Stimulated activated CD4-positive, alpha-beta T cell treated with anti-CD3 and anti-CD28 coated beads, Interleukin-1b, Interleukin-23, amount 100 ng/mL, for 4 hours (primary cell): ENCODE measurements at regions not wholly inside any gene's neighbourhood (a gene's known extent, or its start where the extent isn't known, plus 50 kb on each side); places are given as distances from the start of the nearest gene placed in this dataset.

Experiments
- DNase-seq, 2 donors: peaks; one replicate each; pipeline ENCODE4 v3.0.0-alpha.2; 2020; ENCODE audit warnings: low read depth in 2 of 2

- no peak for DNase-seq
These were observed 764.0 kb upstream of the DPPA4 start for GRCh38 chr3:110101361-110101760.

GRCh38 chr3:110106805-110107204 is 769.5 kb upstream of the DPPA4 start:
- DNase-seq = no peak

- DNase-seq = no peak
These were observed 786.6 kb upstream of the DPPA4 start for GRCh38 chr3:110123946-110124345.

- no peak for DNase-seq
These were observed 788.7 kb upstream of the DPPA4 start for GRCh38 chr3:110126065-110126464.

- no peak for DNase-seq
These were observed 796.6 kb upstream of the DPPA4 start for GRCh38 chr3:110133971-110134370.

- no peak for DNase-seq
These were observed 801.7 kb upstream of the DPPA4 start for GRCh38 chr3:110139048-110139447.

- no peak for DNase-seq
These were observed 802.5 kb upstream of the DPPA4 start for GRCh38 chr3:110139821-110140220.

- DNase-seq = no peak
These were observed 812.4 kb upstream of the DPPA4 start for GRCh38 chr3:110149763-110150162.

- DNase-seq = no peak
These were observed 819.9 kb upstream of the DPPA4 start for GRCh38 chr3:110157221-110157620.

GRCh38 chr3:110164632-110165369 is 827.5 kb upstream of the DPPA4 start:
- no peak for DNase-seq

GRCh38 chr3:110165370-110165743 is 828.0 kb upstream of the DPPA4 start:
- DNase-seq = no peak

- DNase-seq = no peak
These were observed 828.4 kb upstream of the DPPA4 start for GRCh38 chr3:110165753-110166152.

- no peak for DNase-seq
These were observed 829.4 kb upstream of the DPPA4 start for GRCh38 chr3:110166791-110167190.

GRCh38 chr3:110174908-110175307 is 837.6 kb upstream of the DPPA4 start:
- no peak for DNase-seq

- DNase-seq = no peak
These were observed 841.6 kb upstream of the DPPA4 start for GRCh38 chr3:110178965-110179364.

GRCh38 chr3:110180733-110181132 is 843.4 kb upstream of the DPPA4 start:
- no peak for DNase-seq

GRCh38 chr3:110181226-110181625 is 843.9 kb upstream of the DPPA4 start:
- no peak for DNase-seq

GRCh38 chr3:110184536-110184935 is 847.2 kb upstream of the DPPA4 start:
- DNase-seq = no peak

- no peak for DNase-seq
These were observed 855.7 kb upstream of the DPPA4 start for GRCh38 chr3:110193074-110193473.

- no peak for DNase-seq
These were observed 861.6 kb upstream of the DPPA4 start for GRCh38 chr3:110198717-110199587.

GRCh38 chr3:110199588-110199943 is 862.2 kb upstream of the DPPA4 start:
- no peak for DNase-seq

- no peak for DNase-seq
These were observed 861.4 kb upstream of the NECTIN3 start for GRCh38 chr3:110210086-110210660.

- DNase-seq = no peak
These were observed 845.0 kb upstream of the NECTIN3 start for GRCh38 chr3:110226645-110227044.
